ENCODE measurements at regions not wholly inside any gene's neighbourhood (a gene's known extent, or its start where the extent isn't known, plus 50 kb on each side); places are given as distances from the start of the nearest gene placed in this dataset.

DNA sequence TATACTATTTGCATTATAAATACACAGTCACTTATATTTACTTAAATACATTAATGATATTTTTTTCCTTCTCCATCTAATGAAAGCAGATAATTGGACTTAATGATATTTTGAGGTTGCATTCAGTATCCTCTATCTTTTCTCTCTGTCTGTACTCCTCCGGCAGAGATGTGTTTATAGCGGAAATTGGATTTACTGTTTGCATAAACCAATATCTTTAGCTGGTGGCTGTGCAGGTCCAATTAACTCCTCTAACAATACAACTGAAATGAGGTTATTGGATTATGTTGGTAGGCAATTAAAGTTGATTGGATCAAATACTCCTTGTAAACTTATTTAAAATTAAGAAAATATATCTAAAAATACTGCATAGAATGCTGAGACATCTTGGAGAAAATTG is 1044.2 kb upstream of the SORCS1 start:
- TF ChIP-seq, protein P1, sequence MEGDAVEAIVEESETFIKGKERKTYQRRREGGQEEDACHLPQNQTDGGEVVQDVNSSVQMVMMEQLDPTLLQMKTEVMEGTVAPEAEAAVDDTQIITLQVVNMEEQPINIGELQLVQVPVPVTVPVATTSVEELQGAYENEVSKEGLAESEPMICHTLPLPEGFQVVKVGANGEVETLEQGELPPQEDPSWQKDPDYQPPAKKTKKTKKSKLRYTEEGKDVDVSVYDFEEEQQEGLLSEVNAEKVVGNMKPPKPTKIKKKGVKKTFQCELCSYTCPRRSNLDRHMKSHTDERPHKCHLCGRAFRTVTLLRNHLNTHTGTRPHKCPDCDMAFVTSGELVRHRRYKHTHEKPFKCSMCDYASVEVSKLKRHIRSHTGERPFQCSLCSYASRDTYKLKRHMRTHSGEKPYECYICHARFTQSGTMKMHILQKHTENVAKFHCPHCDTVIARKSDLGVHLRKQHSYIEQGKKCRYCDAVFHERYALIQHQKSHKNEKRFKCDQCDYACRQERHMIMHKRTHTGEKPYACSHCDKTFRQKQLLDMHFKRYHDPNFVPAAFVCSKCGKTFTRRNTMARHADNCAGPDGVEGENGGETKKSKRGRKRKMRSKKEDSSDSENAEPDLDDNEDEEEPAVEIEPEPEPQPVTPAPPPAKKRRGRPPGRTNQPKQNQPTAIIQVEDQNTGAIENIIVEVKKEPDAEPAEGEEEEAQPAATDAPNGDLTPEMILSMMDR (IDR thresholded peaks at IDR 0.05), result no peak
- TF ChIP-seq POLR2A (IDR thresholded peaks at IDR 0.05), result no peak

All from heart left ventricle (tissue), 13 donors.